ENCODE measurements at regions not wholly inside any gene's neighbourhood (a gene's known extent, or its start where the extent isn't known, plus 50 kb on each side); places are given as distances from the start of the nearest gene placed in this dataset.

DNA sequence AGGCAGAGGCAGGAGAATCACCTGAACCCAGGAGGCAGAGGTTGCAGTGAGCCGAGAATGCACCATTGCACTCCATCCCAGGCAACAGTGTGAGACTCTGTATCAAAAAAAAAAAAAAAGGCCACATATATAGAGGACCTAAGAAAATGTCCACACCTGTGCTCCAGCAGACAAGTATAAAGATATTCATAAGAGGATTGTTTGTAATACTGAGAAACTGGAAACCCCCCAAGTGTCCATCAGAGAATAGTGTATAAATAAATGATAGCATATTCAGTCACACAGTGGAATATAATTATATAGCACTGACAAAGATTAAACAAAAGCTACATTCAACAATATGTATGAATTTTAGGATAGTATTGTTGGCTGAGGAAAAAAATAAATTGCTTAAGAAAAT, 1050.6 kb downstream of the GRM8 start:
- H3K4me1 ChIP-seq = no peaks in the 10 kb centered on the region
- no peaks in the 10 kb centered on the region for H3K36me3 ChIP-seq (ENCODE audit: insufficient read depth in 1 of 2, low read depth in 1 of 2)
- H3K9me3 ChIP-seq = no peaks in the 10 kb centered on the region
- H3K27ac ChIP-seq = no peak overlapping the region
- WGBS, 3 donors = 64 to 74% (median 67%) methylated on average over 1 of the region's 1 CpG
- H3K27me3 ChIP-seq (ENCODE audit: insufficient read depth in 3 of 3, low read length in 2 of 3) = no peaks in the 10 kb centered on the region
- intact Hi-C loops (cut with DNase I) = no loop called here
- TF ChIP-seq, protein P1, sequence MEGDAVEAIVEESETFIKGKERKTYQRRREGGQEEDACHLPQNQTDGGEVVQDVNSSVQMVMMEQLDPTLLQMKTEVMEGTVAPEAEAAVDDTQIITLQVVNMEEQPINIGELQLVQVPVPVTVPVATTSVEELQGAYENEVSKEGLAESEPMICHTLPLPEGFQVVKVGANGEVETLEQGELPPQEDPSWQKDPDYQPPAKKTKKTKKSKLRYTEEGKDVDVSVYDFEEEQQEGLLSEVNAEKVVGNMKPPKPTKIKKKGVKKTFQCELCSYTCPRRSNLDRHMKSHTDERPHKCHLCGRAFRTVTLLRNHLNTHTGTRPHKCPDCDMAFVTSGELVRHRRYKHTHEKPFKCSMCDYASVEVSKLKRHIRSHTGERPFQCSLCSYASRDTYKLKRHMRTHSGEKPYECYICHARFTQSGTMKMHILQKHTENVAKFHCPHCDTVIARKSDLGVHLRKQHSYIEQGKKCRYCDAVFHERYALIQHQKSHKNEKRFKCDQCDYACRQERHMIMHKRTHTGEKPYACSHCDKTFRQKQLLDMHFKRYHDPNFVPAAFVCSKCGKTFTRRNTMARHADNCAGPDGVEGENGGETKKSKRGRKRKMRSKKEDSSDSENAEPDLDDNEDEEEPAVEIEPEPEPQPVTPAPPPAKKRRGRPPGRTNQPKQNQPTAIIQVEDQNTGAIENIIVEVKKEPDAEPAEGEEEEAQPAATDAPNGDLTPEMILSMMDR (IDR thresholded peaks at IDR 0.05) = no peak
- no peak for ATAC-seq
- DNase-seq = no peak
- H3K4me3 ChIP-seq = no peak overlapping the region

DNA sequence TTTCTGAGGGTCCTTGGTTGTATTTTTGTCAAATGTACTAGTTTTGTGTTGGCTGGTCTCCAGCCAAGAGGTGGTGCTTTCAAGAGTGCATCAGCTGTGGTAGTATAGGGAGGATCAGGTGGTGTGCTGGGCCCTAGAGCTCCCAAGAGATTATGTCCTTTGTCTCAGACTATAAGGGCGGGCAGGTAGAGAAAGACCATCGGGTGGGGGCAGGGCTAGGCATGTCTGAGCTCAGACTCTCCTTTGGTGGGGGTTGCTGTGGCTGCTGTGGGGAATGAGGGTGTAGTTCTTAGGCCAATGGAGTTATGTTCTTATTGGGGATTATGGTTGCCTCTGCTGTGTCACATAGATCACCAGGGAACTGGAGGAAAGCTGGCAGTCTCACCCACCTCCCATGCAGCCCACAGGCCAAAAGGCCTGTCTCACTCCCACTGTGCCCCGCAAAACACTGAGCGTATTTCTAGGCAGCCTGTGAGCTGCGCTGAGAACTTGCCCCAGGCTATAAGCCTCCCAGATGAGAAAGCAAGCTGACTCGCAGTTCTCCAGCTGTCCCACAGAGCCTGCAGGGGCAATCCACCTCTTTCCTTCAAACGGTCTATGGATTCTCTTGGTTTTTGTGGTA, 1066.7 kb downstream of the GRM8 start:
- 58 to 63% (median 58%) methylated on average over 7 of the region's 7 CpGs for WGBS, 3 donors

DNA sequence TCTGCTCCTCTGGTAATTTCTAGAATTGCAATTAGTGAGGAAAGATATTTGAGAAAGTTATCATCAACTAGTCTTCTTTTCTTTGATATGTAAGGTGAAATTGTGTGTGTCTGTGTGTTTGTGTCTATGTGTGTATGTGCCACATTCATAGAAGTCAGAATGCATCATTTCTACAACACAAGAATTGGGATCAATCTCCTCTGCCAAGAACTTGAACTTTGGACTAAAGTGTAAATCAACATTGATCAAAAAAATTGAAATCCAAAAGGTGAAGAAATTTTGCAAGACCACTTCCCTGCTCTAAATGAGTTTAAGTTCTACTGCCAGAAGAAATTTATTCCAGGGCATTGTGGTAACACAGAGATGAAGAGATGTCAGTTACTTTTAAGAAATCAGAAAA, 1072.8 kb downstream of the GRM8 start:
- H3K4me3 ChIP-seq = no peak overlapping the region
- intact Hi-C loops (cut with DNase I) = no loop called here
- no peak overlapping the region for H3K27ac ChIP-seq
- DNase-seq (no peak), ATAC-seq (no peak)
- no peaks in the 10 kb centered on the region for H3K9me3 ChIP-seq
- no peaks in the 10 kb centered on the region for H3K36me3 ChIP-seq (ENCODE audit: insufficient read depth in 1 of 2, low read depth in 1 of 2)
- H3K27me3 ChIP-seq (ENCODE audit: insufficient read depth in 3 of 3, low read length in 2 of 3) = no peaks in the 10 kb centered on the region
- TF ChIP-seq, protein P1 (IDR thresholded peaks at IDR 0.05) = no peak
- no peaks in the 10 kb centered on the region for H3K4me1 ChIP-seq

More for the DNA sequence above, 1066.7 kb downstream of the GRM8 start:
- Histone ChIP-seq H3K4me1 (no peaks in the 10 kb centered on the region), H3K4me3 (no peak overlapping the region), H3K27me3 (ENCODE audit: insufficient read depth in 3 of 3, low read length in 2 of 3) (no peaks in the 10 kb centered on the region), H3K9me3 (no peaks in the 10 kb centered on the region), H3K27ac (no peak overlapping the region), H3K36me3 (ENCODE audit: insufficient read depth in 1 of 2, low read depth in 1 of 2) (no peaks in the 10 kb centered on the region)
- no peak for ATAC-seq
- TF ChIP-seq, protein P1 (IDR thresholded peaks at IDR 0.05) = no peak
- intact Hi-C loops (cut with DNase I) = no loop called here
- DNase-seq = no peak

DNA sequence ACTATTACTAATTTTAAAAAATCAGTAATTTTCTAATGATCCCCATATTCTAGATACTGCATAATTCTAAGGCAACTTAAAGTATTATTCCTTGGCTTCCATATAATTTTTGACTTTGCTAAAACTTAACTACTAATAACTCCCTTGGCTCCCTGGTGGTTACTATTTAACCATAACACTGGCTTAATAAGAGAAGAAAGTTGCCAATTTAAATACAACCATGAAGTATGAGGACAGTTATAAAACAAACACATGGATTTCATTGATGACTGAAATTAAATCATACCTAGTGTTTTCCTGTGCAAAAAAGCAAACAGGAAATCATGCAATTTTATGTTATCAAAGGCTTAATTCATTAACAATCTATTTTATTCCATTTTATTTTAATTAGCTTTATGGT, 1073.9 kb downstream of the GRM8 start:
- ATAC-seq (no peak), DNase-seq (no peak)
- Histone ChIP-seq H3K27me3 (ENCODE audit: insufficient read depth in 3 of 3, low read length in 2 of 3) (no peaks in the 10 kb centered on the region), H3K9me3 (no peaks in the 10 kb centered on the region), H3K4me3 (no peak overlapping the region), H3K4me1 (no peaks in the 10 kb centered on the region), H3K27ac (no peak overlapping the region), H3K36me3 (ENCODE audit: insufficient read depth in 1 of 2, low read depth in 1 of 2) (no peaks in the 10 kb centered on the region)
- intact Hi-C loops (cut with DNase I) = no loop called here
- TF ChIP-seq, protein P1 (IDR thresholded peaks at IDR 0.05) = no peak

DNA sequence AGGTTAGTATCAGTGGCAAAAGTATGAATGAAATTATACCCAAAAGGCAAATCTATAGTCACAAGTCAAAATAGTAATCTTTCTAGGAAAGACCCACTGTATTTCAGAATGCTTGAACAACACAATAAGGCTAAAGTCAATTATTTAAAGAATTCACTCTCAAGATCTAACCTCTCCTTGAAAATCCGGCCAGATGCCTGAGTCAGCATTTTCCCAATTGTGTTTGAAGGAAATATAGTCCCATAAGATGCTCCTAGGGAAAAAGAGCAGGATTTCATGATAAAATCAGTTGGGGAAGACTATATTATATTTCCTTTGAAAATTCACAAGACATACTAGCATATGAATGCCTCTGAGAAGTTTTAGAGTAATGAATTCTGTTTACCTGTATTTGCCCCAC, 1075.0 kb downstream of the GRM8 start:
- 29 to 52% (median 44%) methylated on average over 1 of the region's 1 CpG for WGBS, 3 donors
- ATAC-seq = no peak

More for the DNA sequence above, 1075.0 kb downstream of the GRM8 start:
- Histone ChIP-seq H3K4me1 (no peaks in the 10 kb centered on the region), H3K27ac (no peak overlapping the region), H3K27me3 (ENCODE audit: insufficient read depth in 3 of 3, low read length in 2 of 3) (no peaks in the 10 kb centered on the region), H3K9me3 (no peaks in the 10 kb centered on the region), H3K4me3 (no peak overlapping the region), H3K36me3 (ENCODE audit: insufficient read depth in 1 of 2, low read depth in 1 of 2) (no peaks in the 10 kb centered on the region)
- intact Hi-C loops (cut with DNase I) = no loop called here
- no peak for DNase-seq
- TF ChIP-seq, protein P1 (IDR thresholded peaks at IDR 0.05) = no peak
